ENCODE measurements at regions not wholly inside any gene's neighbourhood (a gene's known extent, or its start where the extent isn't known, plus 50 kb on each side); places are given as distances from the start of the nearest gene placed in this dataset.

GRCh38 chr19:30674656-30675055 lies 302.5 kb downstream of the ZNF536 start:
- CTCF ChIA-PET, result interaction anchor here (1.4 to 2.1 kb wide), 3 partner anchors 8 to 1551 kb away, joined by 3 to 10 read pairs (median 6); no protein-coding TSS in a partner anchor
- DNase-seq (ENCODE audit: low read depth), result no peak
- no peak for TF ChIP-seq CTCF (IDR thresholded peaks at IDR 0.05; ENCODE audit: insufficient read depth, low read depth, low read length)
- H3K4me3 ChIP-seq (ENCODE audit: low read depth, low read length), result no peak overlapping the region
- no peaks in the 10 kb centered on the region for H3K36me3 ChIP-seq (ENCODE audit: control insufficient read depth, insufficient read depth, low read length)
- POLR2A ChIA-PET, result no interaction called here
- H3K27me3 ChIP-seq (ENCODE audit: control insufficient read depth, insufficient read depth, low read length), result no peaks in the 10 kb centered on the region; the same call in 1 of the 2 replicates

GRCh38 chr19:30673336-30673735 lies 301.2 kb downstream of the ZNF536 start:
- ChIA-PET POLR2A (no interaction called here), CTCF (interaction anchor here (1.5 kb wide), 1 partner anchor 10 kb away, joined by 6 read pairs; no protein-coding TSS in a partner anchor)
- no peak for DNase-seq (ENCODE audit: low read depth)
- Histone ChIP-seq H3K27me3 (ENCODE audit: control insufficient read depth, insufficient read depth, low read length) (0 out of 2 replicates have a peak, but pooled peaks cover 2% of the 10 kb centered on the region), H3K36me3 (ENCODE audit: control insufficient read depth, insufficient read depth, low read length) (no peaks in the 10 kb centered on the region), H3K4me3 (ENCODE audit: low read depth, low read length) (no peak overlapping the region)
- no peak for TF ChIP-seq CTCF (IDR thresholded peaks at IDR 0.05; ENCODE audit: insufficient read depth, low read depth, low read length)

- Histone ChIP-seq H3K27me3 (ENCODE audit: control insufficient read depth, insufficient read depth, low read length) (0 out of 2 replicates have a peak, but pooled peaks cover 2% of the 10 kb centered on the region), H3K36me3 (ENCODE audit: control insufficient read depth, insufficient read depth, low read length) (no peaks in the 10 kb centered on the region), H3K4me3 (ENCODE audit: low read depth, low read length) (no peak overlapping the region)
- no peak for TF ChIP-seq CTCF (IDR thresholded peaks at IDR 0.05; ENCODE audit: insufficient read depth, low read depth, low read length)
- CTCF ChIA-PET, result interaction anchor here (1.0 kb wide), 1 partner anchor 10 kb away, joined by 3 read pairs; no protein-coding TSS in a partner anchor
- POLR2A ChIA-PET, result no interaction called here
- no peak for DNase-seq (ENCODE audit: low read depth)
Measured at GRCh38 chr19:30672926-30673325, 300.7 kb downstream of the ZNF536 start.

DNA sequence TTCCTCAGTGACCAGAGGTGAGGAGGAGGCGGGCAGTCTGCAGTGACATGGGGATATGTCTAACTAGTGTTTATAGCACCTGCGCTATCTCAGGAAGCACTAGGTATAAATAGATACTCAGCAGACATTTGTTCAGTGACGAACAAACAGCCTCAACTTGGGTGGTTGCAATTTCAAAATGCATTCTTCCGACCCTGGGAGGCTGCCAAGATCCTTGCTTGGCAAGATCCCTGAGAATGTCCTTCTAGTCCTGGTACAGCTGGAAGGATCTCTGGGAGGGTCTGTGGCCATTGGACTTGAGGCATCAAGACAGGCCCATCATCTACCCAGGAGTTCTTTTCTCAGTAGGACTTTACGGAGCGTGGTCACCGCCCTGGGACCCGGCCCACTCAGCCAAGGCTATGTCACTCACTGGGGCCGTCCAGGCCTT lies 299.5 kb downstream of the ZNF536 start:
- POLR2A ChIA-PET, result no interaction called here
- no peak for TF ChIP-seq CTCF (IDR thresholded peaks at IDR 0.05; ENCODE audit: insufficient read depth, low read depth, low read length)
- DNase-seq (ENCODE audit: low read depth), result no peak
- 0 out of 2 replicates have a peak, but pooled peaks cover 2% of the 10 kb centered on the region for H3K27me3 ChIP-seq (ENCODE audit: control insufficient read depth, insufficient read depth, low read length)
- CTCF ChIA-PET, result interaction anchor here (1.2 kb wide), 1 partner anchor 10 kb away, joined by 3 read pairs; no protein-coding TSS in a partner anchor
- H3K36me3 ChIP-seq (ENCODE audit: control insufficient read depth, insufficient read depth, low read length), result no peaks in the 10 kb centered on the region
- H3K4me3 ChIP-seq (ENCODE audit: low read depth, low read length), result no peak overlapping the region

DNA sequence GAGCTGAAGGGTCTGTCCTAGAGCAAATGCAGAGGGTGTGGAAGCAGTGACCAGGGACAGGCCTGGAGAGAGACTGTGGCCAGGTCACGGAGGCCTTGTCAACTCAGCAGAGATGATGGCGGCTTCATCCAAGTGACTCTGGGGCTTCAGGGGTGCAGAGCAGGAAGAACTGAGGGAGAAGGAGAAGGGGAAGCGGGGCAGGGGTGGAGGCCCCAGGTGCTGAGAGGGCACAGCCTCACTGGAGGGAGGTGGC lies 299.1 kb downstream of the ZNF536 start:
- CTCF ChIA-PET, result no interaction called here

More for the DNA sequence above, 299.1 kb downstream of the ZNF536 start:
- Histone ChIP-seq H3K4me3 (ENCODE audit: low read depth, low read length) (no peak overlapping the region), H3K27me3 (ENCODE audit: control insufficient read depth, insufficient read depth, low read length) (0 out of 2 replicates have a peak, but pooled peaks cover 2% of the 10 kb centered on the region), H3K36me3 (ENCODE audit: control insufficient read depth, insufficient read depth, low read length) (no peaks in the 10 kb centered on the region)
- DNase-seq (ENCODE audit: low read depth), result no peak
- TF ChIP-seq CTCF (IDR thresholded peaks at IDR 0.05; ENCODE audit: insufficient read depth, low read depth, low read length), result no peak
- POLR2A ChIA-PET, result no interaction called here
